Kidney epithelial cell (primary cell): ENCODE measurements at regions not wholly inside any gene's neighbourhood (a gene's known extent, or its start where the extent isn't known, plus 50 kb on each side); places are given as distances from the start of the nearest gene placed in this dataset.

Experiments
- DNase-seq: peaks from one replicate; pipeline ENCODE4 v3.0.0-alpha.2; 2010; ENCODE audit warnings: low read depth
- H3K27me3 ChIP-seq: 2 replicates; pipeline ENCODE4 v1.6.0; 2011; ENCODE audit warnings: low read length; ENCODE audit not compliant: control insufficient read depth, insufficient read depth
- H3K36me3 ChIP-seq: 2 replicates; pipeline ENCODE4 v1.5.1; 2011; ENCODE audit warnings: low read length; ENCODE audit not compliant: control insufficient read depth, insufficient read depth
- H3K4me3 ChIP-seq: 2 replicates; pipeline ENCODE4 v1.5.1; 2011; ENCODE audit warnings: low read depth, mild to moderate bottlenecking, control low read depth, low read length
- TF ChIP-seq, protein P1 (sequence below): IDR thresholded peaks from 2 replicates; pipeline ENCODE4 v1.5.1; 2011; ENCODE audit warnings: mild to moderate bottlenecking, moderate library complexity, low read length, control low read depth, inconsistent platforms; ENCODE audit not compliant: insufficient read depth, poor library complexity, severe bottlenecking

DNA sequence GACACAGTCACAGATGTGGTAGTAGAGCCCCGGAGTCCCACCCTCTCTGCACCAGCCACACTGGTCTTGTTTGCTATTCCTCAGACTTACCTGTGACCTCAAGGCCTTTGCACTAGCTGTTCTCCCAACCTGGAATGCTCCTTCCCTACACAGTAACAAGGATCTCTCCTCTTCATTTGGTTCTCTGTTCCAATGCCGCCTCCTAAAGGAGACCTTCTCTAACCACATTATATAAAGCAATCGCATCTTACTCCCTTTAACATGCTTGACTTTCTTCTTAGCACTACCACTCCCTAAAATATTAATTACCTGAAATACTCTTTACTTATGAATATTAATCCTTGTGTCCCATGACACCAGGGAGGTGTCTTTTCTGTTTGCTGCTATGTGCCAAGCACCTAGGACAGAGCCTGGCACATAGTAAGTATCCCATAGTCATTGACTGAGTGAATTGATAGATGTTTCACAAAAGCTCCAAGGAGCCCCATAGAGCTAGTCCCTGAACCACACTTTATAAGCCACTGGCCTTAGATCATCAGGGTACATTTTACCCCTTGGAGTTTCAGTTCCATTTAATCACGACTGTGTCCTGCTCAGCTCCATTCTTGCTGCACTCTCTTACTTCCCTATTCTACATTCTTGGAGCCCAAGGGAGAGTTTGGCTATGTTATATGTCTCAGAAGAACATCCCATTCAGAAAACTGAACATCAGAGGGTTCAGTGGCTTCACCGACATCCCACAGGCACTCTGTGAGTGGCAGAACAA is 312.7 kb downstream of the RAB28 start:
- H3K27me3 ChIP-seq: no peaks in the 10 kb centered on the region
- TF ChIP-seq, protein P1, sequence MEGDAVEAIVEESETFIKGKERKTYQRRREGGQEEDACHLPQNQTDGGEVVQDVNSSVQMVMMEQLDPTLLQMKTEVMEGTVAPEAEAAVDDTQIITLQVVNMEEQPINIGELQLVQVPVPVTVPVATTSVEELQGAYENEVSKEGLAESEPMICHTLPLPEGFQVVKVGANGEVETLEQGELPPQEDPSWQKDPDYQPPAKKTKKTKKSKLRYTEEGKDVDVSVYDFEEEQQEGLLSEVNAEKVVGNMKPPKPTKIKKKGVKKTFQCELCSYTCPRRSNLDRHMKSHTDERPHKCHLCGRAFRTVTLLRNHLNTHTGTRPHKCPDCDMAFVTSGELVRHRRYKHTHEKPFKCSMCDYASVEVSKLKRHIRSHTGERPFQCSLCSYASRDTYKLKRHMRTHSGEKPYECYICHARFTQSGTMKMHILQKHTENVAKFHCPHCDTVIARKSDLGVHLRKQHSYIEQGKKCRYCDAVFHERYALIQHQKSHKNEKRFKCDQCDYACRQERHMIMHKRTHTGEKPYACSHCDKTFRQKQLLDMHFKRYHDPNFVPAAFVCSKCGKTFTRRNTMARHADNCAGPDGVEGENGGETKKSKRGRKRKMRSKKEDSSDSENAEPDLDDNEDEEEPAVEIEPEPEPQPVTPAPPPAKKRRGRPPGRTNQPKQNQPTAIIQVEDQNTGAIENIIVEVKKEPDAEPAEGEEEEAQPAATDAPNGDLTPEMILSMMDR: no peak
- DNase-seq: no peak
- no peak overlapping the region for H3K4me3 ChIP-seq
- no peaks in the 10 kb centered on the region for H3K36me3 ChIP-seq

DNA sequence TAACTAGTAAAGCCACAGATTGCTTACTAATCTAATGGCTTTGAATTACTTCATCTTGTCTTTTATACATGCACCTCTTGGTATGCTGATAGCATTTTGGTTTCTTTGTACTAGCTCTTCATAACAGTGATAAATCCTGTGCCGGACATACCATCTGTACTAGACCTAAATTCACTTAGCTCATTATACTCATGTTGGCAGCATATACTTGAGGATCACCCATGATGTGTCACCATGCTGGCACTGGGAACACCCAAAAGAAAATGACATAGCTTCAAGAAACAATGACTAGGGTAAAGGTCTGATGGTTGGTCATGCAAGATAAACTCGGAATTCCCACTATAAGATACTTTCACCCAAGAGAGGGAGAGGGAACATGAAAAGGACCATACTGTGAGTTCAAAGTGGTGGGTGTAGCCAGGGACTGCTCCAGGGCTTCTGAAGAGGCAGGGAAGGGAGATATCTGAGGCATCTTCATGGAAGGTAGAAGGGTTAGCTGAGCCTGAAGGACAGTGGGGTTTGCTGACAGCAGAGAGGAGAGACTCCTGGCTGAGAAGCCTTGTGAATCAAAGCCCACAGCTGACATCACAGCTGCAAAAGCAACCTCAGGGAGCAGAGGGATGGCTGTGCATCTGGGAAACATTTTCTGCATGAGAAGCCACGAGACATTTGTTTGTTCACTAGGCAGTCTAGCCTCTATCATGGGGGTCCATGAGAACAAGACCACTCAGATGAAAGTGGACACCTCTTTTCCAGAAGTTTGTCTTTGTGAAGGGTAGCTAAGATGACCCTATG is 314.2 kb downstream of the RAB28 start:
- Histone ChIP-seq H3K4me3 (no peak overlapping the region), H3K36me3 (no peaks in the 10 kb centered on the region), H3K27me3 (no peaks in the 10 kb centered on the region)
- DNase-seq: no peak
- TF ChIP-seq, protein P1: no peak

DNA sequence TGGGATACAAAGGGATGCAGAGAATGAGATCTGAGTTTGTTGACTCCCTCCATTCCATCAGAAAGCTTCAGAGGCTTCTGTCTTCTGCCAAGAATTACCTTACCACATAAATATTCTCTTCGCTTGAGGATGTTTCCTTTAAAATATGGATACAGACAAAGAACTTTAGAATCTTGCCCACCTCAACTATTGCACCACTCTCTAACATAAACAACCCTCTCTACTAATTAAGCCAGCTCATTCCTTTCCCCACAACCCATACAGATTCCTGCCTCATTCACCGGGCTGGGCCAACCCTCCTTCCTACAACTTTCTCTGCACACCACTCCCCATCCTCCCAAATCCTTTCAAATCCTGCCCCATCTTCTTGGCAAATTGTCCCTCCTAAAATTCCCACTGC is 315.8 kb downstream of the RAB28 start:
- no peaks in the 10 kb centered on the region for H3K36me3 ChIP-seq
- no peaks in the 10 kb centered on the region for H3K27me3 ChIP-seq
- DNase-seq: no peak
- no peak overlapping the region for H3K4me3 ChIP-seq
- TF ChIP-seq, protein P1: no peak

DNA sequence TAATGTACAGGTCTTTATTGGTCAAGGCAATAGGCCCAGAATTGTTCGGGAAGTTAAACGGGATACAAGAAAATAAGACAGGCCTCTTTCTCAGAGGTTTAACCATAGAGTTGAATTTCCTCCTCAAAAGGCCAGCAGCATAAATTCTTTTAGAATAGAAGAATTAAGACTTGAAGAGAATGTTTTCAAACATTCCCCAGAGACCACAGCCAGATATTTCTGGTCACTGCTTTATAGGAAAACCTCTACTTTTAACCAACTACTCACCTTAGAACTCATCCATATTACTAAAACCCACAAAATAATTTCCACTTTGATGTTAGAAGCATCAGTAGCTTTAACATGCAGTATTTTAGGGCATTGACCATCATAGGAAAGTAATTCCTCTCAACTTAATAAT is 317.9 kb downstream of the RAB28 start:
- no peak for DNase-seq
- Histone ChIP-seq H3K27me3 (no peaks in the 10 kb centered on the region), H3K36me3 (no peaks in the 10 kb centered on the region), H3K4me3 (no peak overlapping the region)
- TF ChIP-seq, protein P1: no peak

DNA sequence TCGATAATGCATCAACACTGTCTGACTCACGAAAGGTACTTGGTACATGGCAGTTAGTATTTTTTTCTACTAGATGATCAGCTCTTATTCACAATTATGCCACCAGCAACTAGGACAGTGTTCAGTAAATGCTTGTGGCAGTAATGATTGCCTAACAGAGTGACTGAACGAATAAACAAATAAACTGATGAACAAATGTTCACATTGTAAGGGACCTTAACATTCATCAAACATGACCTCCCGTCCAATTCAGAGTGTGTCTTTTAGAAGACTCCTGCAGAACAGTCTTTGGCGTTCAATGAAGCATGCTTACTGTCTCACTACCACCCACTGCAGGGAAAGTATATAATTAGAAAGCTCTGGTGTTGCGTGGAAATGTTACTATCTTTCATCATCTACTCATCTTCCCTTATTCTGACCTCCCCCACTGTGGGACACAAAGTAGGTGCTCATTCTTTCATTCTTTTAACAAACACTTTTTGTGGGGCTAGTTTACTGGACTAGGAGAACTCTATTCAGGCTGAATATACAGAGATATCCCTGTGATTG is 319.3 kb downstream of the RAB28 start:
- Histone ChIP-seq H3K27me3 (no peaks in the 10 kb centered on the region), H3K36me3 (no peaks in the 10 kb centered on the region), H3K4me3 (no peak overlapping the region)
- TF ChIP-seq, protein P1: no peak
- no peak for DNase-seq
